HCT116 (cell line): ENCODE measurements at regions not wholly inside any gene's neighbourhood (a gene's known extent, or its start where the extent isn't known, plus 50 kb on each side); places are given as distances from the start of the nearest gene placed in this dataset.

Experiments used
- CTCF ChIP-seq, 3 experiments: fragments of 200-600 bp in 1 of 3; sonication (generic) in 1 of 3; IDR thresholded peaks in 2 of 3; conservative IDR thresholded peaks in 1 of 3; 2 replicates each; pipeline ENCODE4 v1.5.1; 2012 to 2017; ENCODE audit warnings: low read depth in 2 of 3, low read length in 2 of 3, antibody characterized with exemption in 1 of 3, borderline replicate concordance in 1 of 3, control low read depth in 1 of 3, mild to moderate bottlenecking in 1 of 3, mixed read lengths in 1 of 3, mixed run types in 1 of 3, moderate library complexity in 1 of 3; ENCODE audit not compliant: insufficient read depth in 1 of 3
- EZH2 ChIP-seq: fragments of 200-600 bp; sonication (generic); IDR thresholded peaks from 2 replicates; pipeline ENCODE4 v1.6.1; 2017; ENCODE audit warnings: antibody characterized with exemption, mixed run types
- ZBTB33 ChIP-seq: IDR thresholded peaks from 2 replicates; pipeline ENCODE4 v1.6.1; 2011; ENCODE audit warnings: mild to moderate bottlenecking, low read length, moderate library complexity; ENCODE audit not compliant: insufficient replicate concordance; ENCODE audit errors: extremely low read depth

DNA sequence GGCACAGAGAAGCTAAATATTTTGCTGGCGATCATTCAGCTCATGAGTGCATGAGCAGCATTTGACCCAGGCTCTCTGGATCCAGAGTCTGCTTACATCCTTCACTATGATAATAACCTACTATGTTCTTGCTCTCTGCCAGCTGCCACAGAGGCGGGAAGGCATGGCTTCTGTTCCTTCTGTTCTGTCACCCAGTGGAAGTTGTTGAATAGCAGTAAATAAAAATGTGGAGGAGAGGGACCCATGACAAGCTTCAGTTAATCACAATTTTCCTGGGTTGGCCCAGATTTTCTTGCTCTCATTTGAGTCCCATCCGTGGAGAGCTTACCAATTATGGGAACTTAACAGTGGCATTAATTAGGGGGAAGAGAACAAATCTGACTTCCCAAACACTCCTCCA, 250.1 kb upstream of the NOCT start:
- TF ChIP-seq CTCF (IDR thresholded peaks at IDR 0.05 in 2 of 3, conservative IDR thresholded peaks at IDR 0.05 in 1 of 3; ENCODE audit: borderline replicate concordance in 1 of 3, insufficient read depth in 1 of 3, low read depth in 2 of 3, low read length in 2 of 3): no peak
- TF ChIP-seq EZH2: no peak
- TF ChIP-seq ZBTB33: no peak
